MM.1S (cell line): ENCODE measurements at regions not wholly inside any gene's neighbourhood (a gene's known extent, or its start where the extent isn't known, plus 50 kb on each side); places are given as distances from the start of the nearest gene placed in this dataset.

Source experiments
- DNase-seq: peaks from one replicate; pipeline ENCODE4 v3.0.0-alpha.2; 2015
- H2AFZ ChIP-seq: fragments of 300-600 bp; sonication (generic); 2 replicates; pipeline ENCODE4 v1.6.0; 2016; ENCODE audit warnings: antibody characterized with exemption, low read length
- H3F3A ChIP-seq: fragments of 300-600 bp; sonication (generic); 2 replicates; pipeline ENCODE4 v1.6.1; 2016; ENCODE audit warnings: mild to moderate bottlenecking, antibody characterized with exemption, low read length, moderate library complexity, mixed read lengths; ENCODE audit not compliant: insufficient read depth
- H3K27ac ChIP-seq: fragments of 300-600 bp; sonication (generic); 2 replicates; pipeline ENCODE4 v1.5.1; 2016; ENCODE audit warnings: mild to moderate bottlenecking, low read length
- H3K27me3 ChIP-seq: fragments of 300-600 bp; sonication (generic); replicated peaks from 2 replicates; pipeline ENCODE4 v1.6.0; 2016; ENCODE audit warnings: low read length; ENCODE audit not compliant: insufficient read depth
- H3K36me3 ChIP-seq: fragments of 300-600 bp; sonication (generic); replicated peaks from 2 replicates; pipeline ENCODE4 v1.6.1; 2016; ENCODE audit warnings: mild to moderate bottlenecking, low read length, mixed read lengths; ENCODE audit not compliant: insufficient read depth
- H3K4me1 ChIP-seq: fragments of 300-600 bp; sonication (generic); 2 replicates; pipeline ENCODE4 v1.6.1; 2016; ENCODE audit warnings: low read length, mixed read lengths
- H3K4me2 ChIP-seq: fragments of 300-600 bp; sonication (generic); 2 replicates; pipeline ENCODE4 v1.6.0; 2016; ENCODE audit warnings: low read depth, low read length
- H3K4me3 ChIP-seq: fragments of 300-600 bp; sonication (generic); 2 replicates; pipeline ENCODE4 v1.5.1; 2016; ENCODE audit warnings: low read length, mixed read lengths
- H3K79me2 ChIP-seq: fragments of 300-600 bp; sonication (generic); 2 replicates; pipeline ENCODE4 v1.6.1; 2016; ENCODE audit warnings: mixed run types, low read length, mixed read lengths
- H3K9ac ChIP-seq: fragments of 300-600 bp; sonication (generic); 2 replicates; pipeline ENCODE4 v1.6.1; 2016; ENCODE audit warnings: low read length, mixed read lengths
- H3K9me2 ChIP-seq: fragments of 300-600 bp; sonication (generic); replicated peaks from 2 replicates; pipeline ENCODE4 v1.6.1; 2016; ENCODE audit warnings: mild to moderate bottlenecking, low read length, mixed read lengths; ENCODE audit not compliant: insufficient read depth
- H3K9me3 ChIP-seq: fragments of 300-600 bp; sonication (generic); replicated peaks from 2 replicates; pipeline ENCODE4 v1.6.1; 2016; ENCODE audit warnings: mild to moderate bottlenecking, low read length, mixed read lengths; ENCODE audit not compliant: insufficient read depth
- H4K20me1 ChIP-seq: fragments of 300-600 bp; sonication (generic); 2 replicates; pipeline ENCODE4 v1.6.1; 2016; ENCODE audit warnings: mild to moderate bottlenecking, low read length, moderate library complexity, mixed read lengths; ENCODE audit not compliant: insufficient read depth
- CTCF ChIP-seq: fragments of 300-600 bp; sonication (generic); IDR thresholded peaks from 2 replicates; pipeline ENCODE4 v1.5.1; 2016; ENCODE audit warnings: antibody characterized with exemption, low read length, mixed read lengths
- EZH2 ChIP-seq: fragments of 300-600 bp; sonication (generic); optimal IDR thresholded peaks from 2 replicates; pipeline ENCODE3; 2017; ENCODE audit warnings: low read depth, mild to moderate bottlenecking, antibody characterized with exemption, low read length, mixed read lengths
- EZH2phosphoT487 ChIP-seq: fragments of 300-600 bp; sonication (generic); IDR thresholded peaks from 2 replicates; pipeline ENCODE4 v1.6.1; 2018; ENCODE audit warnings: antibody characterized with exemption, low read length

- Histone ChIP-seq H3K4me2 (no peak overlapping the region), H3F3A (no peaks in the 10 kb centered on the region), H4K20me1 (no peaks in the 10 kb centered on the region), H3K36me3 (no peaks in the 10 kb centered on the region), H2AFZ (no peak overlapping the region), H3K4me1 (no peaks in the 10 kb centered on the region), H3K9ac (no peak overlapping the region), H3K79me2 (no peaks in the 10 kb centered on the region), H3K9me3 (no peaks in the 10 kb centered on the region), H3K9me2 (no peaks in the 10 kb centered on the region), H3K27ac (no peak overlapping the region), H3K27me3 (no peaks in the 10 kb centered on the region), H3K4me3 (no peak overlapping the region)
- TF ChIP-seq EZH2: no peak
- TF ChIP-seq CTCF: no peak
- TF ChIP-seq EZH2phosphoT487: no peak
- no peak for DNase-seq
Observed at GRCh38 chr5:106028314-106028713, 1642.4 kb downstream of the EFNA5 start.

- no peaks in the 10 kb centered on the region for H3K9me2 ChIP-seq
- no peaks in the 10 kb centered on the region for H3K9me3 ChIP-seq
- H3K27ac ChIP-seq: no peak overlapping the region
- H3K27me3 ChIP-seq: no peaks in the 10 kb centered on the region
- no peaks in the 10 kb centered on the region for H4K20me1 ChIP-seq
- no peaks in the 10 kb centered on the region for H3K79me2 ChIP-seq
- no peaks in the 10 kb centered on the region for H3F3A ChIP-seq
- no peak for DNase-seq
- no peaks in the 10 kb centered on the region for H3K4me1 ChIP-seq
- H2AFZ ChIP-seq: no peak overlapping the region
- H3K36me3 ChIP-seq: no peaks in the 10 kb centered on the region
- TF ChIP-seq CTCF (no peak), EZH2 (no peak), EZH2phosphoT487 (no peak)
- no peak overlapping the region for H3K4me2 ChIP-seq
- H3K4me3 ChIP-seq: no peak overlapping the region
- H3K9ac ChIP-seq: no peak overlapping the region
Observed at GRCh38 chr5:106020894-106021293, 1649.8 kb downstream of the EFNA5 start.

GRCh38 chr5:106019261-106019660, 1651.5 kb downstream of the EFNA5 start:
- Histone ChIP-seq H2AFZ (no peak overlapping the region), H3K27me3 (no peaks in the 10 kb centered on the region), H3K4me1 (no peaks in the 10 kb centered on the region)

More at GRCh38 chr5:106019261-106019660, 1651.5 kb downstream of the EFNA5 start:
- Histone ChIP-seq H3K9ac (no peak overlapping the region), H3K9me2 (no peaks in the 10 kb centered on the region), H3K36me3 (no peaks in the 10 kb centered on the region), H3K9me3 (no peaks in the 10 kb centered on the region), H3K27ac (no peak overlapping the region), H3F3A (no peaks in the 10 kb centered on the region), H3K79me2 (no peaks in the 10 kb centered on the region), H3K4me2 (no peak overlapping the region), H3K4me3 (no peak overlapping the region), H4K20me1 (no peaks in the 10 kb centered on the region)
- no peak for TF ChIP-seq CTCF
- no peak for DNase-seq
